GM18502 (cell line): ENCODE measurements at regions not wholly inside any gene's neighbourhood (a gene's known extent, or its start where the extent isn't known, plus 50 kb on each side); places are given as distances from the start of the nearest gene placed in this dataset.

ENCODE experiments used
- ATAC-seq: cut with Tn5 transposase; IDR thresholded peaks from one replicate; pipeline ENCODE4 v1.9.1; 2021; ENCODE audit warnings: mild to moderate bottlenecking; ENCODE audit not compliant: unreplicated experiment, poor library complexity

- ATAC-seq = peak; percentile 28
Measured at GRCh38 chr12:92505254-92506231, 197.2 kb upstream of the PLEKHG7 start.

GRCh38 chr12:92504594-92504981 is 198.2 kb upstream of the PLEKHG7 start:
- ATAC-seq = no peak

DNA sequence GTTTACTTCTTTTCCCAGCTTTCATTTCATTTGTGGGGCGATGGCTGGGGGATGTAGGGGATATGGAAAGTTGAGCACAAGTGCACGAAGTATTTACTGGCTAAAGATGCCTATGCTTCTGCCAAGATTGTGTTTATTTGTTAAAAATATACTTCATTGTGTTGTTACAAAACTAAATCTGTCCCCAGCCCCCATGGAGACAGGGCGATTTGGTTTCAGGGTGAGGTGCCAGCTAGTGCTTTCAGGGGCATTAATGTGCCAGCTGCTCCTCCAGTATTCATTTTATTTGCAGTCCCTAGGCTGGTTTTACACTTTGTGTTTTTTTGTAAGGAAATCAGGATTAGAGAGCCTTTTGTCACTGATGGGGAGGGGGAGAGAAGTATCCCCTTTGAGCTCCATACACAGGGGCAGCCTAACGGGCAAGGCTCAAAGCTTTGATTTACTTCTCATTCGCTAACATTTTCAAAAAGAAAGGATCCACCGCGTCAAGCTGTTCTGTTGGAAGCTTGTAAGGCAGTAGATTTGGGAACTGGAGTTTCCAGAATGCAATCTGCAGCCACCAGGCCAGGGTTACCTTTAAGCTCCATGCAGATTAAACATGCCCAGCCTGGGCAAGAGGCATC is 198.7 kb upstream of the PLEKHG7 start:
- no peak for ATAC-seq

GRCh38 chr12:92503029-92503931 is 199.5 kb upstream of the PLEKHG7 start:
- peak; percentile 62 for ATAC-seq

DNA sequence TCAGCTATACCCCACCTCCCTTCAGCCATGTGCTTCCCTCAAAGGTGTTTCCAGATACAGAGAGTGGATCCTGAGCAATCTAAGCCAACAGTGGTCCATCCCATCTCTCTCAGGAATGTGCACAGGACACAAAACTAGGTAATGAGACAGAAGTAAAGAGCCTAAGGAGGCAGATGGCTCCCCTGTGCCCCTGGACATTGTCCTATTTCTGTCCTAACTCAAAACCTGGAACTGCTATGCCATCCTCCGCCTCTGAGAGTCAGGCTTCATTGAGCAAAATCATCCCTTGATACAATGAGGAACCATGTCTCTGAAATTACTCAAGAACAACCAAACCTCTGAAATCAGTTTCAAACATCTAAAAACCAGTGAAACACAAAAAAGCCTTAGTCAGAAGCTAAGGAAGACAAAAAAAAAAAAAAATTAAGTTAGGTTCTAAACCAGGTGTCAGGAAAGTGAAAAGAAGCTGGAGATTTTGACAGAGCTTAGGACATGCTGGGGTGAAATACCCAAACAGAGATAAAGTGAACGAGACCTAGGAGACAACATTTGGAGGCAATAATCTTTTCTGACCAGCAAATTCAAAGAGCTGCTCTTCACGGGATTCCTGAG is 200.3 kb upstream of the PLEKHG7 start:
- ATAC-seq = peak; percentile 57

GRCh38 chr12:92496790-92497189 is 206.0 kb upstream of the PLEKHG7 start:
- ATAC-seq = peak; percentile 67

- ATAC-seq = no peak
Measured at GRCh38 chr12:92495108-92495507, 207.7 kb upstream of the PLEKHG7 start.

- ATAC-seq = peak; percentile 67
Measured at GRCh38 chr12:92493816-92494215, 209.0 kb upstream of the PLEKHG7 start.

DNA sequence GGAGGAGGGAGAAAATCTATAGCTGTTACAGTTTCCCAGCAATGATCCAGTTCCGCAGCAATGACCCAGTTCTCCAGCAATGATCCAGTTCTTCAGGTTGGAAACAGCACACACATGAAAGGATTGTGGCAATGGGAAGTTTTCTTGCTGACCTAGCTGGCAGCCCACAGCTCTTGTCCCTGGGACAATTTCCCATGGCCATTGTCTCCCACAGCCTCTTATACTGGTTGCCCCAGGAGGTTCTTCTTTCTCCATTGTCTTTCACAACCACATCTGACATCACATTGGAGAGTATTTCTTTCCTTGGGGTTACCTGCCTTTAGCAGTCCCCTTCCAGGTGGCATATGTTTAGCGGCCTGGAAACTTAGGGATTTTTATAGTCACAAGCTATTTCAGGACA is 209.8 kb upstream of the PLEKHG7 start:
- ATAC-seq = no peak

- ATAC-seq = no peak
Measured at GRCh38 chr12:92492291-92492690, 210.5 kb upstream of the PLEKHG7 start.

- ATAC-seq = no peak
Measured at GRCh38 chr12:92489781-92490180, 213.0 kb upstream of the PLEKHG7 start.

DNA sequence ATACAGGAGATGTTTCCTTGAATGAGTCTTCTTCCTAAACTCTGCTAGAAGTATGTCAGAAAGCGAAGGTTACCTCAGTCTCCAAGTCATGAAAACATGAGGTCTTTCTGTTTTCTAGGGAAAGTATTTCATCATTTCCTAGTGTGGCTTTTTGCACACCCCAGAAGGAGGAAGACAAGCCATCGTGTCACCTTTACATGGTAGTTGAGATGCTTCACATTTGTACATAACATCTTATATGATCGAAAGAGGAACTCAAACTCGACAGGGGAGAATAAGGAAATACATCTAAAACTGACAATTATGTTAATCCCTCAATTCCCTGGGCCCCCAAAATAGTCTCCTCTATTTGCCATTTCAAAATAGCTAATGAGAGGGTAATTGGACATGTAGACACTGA is 214.1 kb upstream of the PLEKHG7 start:
- ATAC-seq = no peak

- ATAC-seq = no peak
Measured at GRCh38 chr12:92487138-92487485, 215.7 kb upstream of the PLEKHG7 start.

GRCh38 chr12:92486443-92487137 is 216.2 kb upstream of the PLEKHG7 start:
- peak; percentile 38 for ATAC-seq

DNA sequence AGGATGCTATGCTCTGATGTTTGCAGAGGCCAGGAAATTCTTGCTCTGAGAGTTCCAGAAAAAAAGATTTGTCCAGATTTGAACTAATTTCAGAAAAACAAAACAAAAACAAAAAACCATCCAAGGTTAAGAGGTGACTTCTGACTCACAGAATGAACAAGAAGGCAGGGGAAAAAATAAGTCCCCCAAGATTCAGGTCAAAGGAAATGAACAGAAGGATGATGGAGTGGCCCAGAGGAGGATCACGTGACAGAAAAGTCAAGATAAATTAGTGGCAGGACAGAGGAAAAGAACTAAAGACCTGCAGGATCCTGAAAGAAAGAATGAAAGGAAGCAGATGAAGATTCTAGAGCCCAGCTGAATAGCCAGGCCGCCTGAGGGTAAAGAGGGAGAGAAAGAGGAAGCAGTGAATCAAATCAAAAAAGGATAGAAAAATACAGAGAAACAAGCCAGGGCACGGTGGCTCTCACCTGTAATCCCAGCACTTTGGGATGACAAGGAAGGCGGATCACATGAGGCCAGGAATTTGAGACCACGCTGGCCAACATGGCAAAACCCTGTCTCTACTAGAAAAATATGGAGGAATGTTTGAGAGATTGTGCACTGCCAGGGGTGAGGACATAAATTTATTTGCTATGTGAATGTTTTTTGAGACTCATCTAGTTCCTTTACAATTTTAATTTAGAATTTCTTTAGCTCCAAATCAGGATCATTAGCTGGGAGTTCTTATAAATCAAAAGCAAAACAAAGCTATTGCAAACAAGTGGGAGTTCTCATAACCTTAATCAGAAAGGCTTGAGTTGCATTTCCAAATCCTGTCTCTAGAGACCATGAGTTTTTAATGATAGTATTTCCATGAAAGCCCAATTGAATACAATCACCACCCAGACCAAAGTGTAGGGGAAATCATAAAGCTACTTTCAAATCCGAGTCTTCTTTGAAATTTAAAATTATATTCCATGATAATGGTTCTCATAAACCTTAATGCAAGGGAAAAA is 217.1 kb upstream of the PLEKHG7 start:
- ATAC-seq = no peak

DNA sequence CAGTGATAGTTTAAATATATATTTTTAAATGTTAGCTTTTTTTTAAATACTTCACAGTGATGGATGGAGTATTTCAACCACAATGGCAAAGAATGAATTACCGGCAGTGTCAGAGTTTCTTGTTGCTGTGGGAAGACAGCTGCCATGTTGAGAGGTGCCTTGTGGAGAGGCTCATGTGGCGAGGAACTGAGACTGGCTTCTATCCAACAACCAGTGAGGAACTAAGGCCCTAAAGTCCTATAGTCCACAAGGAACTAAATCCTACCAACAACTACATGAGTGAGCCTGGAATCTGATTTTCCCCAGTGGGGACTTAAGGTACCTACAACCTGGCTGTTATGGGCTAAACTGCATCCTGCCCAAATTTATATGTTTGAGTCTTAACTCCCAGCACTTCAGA is 220.2 kb upstream of the PLEKHG7 start:
- ATAC-seq = no peak

- no peak for ATAC-seq
Measured at GRCh38 chr12:92481066-92481465, 221.7 kb upstream of the PLEKHG7 start.

DNA sequence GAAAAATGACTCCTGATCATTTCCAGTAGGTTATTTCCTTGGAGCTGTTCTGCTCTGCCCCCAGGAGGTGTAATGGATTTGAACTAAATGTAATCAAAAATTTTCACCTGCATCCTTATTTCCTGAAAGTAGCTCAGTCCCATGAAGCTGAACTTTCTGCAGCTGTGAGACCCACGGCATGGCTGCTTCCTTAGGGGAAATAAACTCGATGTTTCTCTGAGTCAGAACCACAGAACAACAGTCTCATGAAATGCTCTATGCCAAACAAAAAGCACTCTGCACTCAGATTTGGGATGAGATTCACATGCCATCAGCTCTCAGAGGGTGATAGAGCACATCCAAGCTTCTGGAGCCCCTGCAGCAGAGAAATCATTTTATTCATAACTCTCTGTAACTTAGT is 224.1 kb upstream of the PLEKHG7 start:
- no peak for ATAC-seq

GRCh38 chr12:92476844-92477243 is 225.9 kb upstream of the PLEKHG7 start:
- no peak for ATAC-seq
